ENCODE measurements at regions not wholly inside any gene's neighbourhood (a gene's known extent, or its start where the extent isn't known, plus 50 kb on each side); places are given as distances from the start of the nearest gene placed in this dataset.

DNA sequence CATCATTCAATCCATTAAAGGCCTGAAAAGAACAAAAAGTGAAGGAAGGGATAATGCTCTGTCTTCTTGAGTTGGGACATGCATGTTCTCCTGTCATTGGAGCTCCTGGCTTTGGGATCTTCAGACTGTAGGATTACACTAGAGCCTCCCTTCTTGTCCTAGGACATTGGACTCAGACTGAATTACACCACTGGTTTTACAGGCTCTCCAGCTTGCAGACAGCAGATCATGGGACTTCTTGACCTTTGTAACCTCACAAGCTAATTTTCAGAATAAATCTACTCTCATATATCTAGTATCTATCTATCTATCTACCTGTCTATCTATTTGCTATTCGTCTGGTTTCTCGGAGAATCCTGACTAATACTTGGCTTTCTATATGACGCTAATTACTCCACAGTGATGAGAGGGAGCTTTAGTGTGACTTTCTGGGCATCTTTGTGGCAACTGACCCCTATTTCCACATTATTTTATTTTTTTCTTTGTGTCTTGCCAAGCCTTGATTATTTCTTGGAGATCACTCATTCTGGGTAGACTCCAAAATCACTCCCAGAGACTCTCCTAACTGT is 151.9 kb upstream of the ZNF184 start:
- DNase-seq (ENCODE audit: low spot score): no peak
- TF ChIP-seq, protein P1, sequence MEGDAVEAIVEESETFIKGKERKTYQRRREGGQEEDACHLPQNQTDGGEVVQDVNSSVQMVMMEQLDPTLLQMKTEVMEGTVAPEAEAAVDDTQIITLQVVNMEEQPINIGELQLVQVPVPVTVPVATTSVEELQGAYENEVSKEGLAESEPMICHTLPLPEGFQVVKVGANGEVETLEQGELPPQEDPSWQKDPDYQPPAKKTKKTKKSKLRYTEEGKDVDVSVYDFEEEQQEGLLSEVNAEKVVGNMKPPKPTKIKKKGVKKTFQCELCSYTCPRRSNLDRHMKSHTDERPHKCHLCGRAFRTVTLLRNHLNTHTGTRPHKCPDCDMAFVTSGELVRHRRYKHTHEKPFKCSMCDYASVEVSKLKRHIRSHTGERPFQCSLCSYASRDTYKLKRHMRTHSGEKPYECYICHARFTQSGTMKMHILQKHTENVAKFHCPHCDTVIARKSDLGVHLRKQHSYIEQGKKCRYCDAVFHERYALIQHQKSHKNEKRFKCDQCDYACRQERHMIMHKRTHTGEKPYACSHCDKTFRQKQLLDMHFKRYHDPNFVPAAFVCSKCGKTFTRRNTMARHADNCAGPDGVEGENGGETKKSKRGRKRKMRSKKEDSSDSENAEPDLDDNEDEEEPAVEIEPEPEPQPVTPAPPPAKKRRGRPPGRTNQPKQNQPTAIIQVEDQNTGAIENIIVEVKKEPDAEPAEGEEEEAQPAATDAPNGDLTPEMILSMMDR (conservative IDR thresholded peaks at IDR 0.05; ENCODE audit: low read depth): no peak
- CTCF ChIA-PET: interaction anchor here (0.6 kb wide), 1 partner anchor 747 kb away, joined by 7 read pairs; no protein-coding TSS in a partner anchor
- H3K27ac ChIP-seq: no peak overlapping the region
- POLR2A ChIA-PET (ENCODE audit: low non-redundant PET): no interaction called here

DNA sequence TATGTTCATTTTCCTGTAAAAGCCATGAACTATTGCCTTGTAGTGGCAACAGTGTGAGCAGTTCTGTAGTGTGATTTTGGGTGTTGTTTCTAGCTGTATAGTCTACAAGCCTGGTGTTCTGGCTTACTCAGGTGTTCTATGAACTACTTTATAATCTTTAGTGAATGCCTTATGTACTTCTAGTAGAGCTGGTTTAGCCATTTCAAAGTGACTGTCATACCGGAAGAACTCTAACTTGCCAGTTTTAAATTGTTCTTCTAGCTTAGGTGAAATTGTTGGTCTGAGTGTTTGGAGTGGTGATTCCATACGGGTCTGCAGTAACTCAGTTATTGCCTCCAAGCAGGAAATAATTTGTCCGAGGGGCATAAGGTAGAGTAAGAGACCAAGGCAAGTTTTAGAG is 150.2 kb upstream of the ZNF184 start:
- TF ChIP-seq, protein P1 (conservative IDR thresholded peaks at IDR 0.05; ENCODE audit: low read depth): no peak
- CTCF ChIA-PET: no interaction called here
- POLR2A ChIA-PET (ENCODE audit: low non-redundant PET): no interaction called here
- H3K27ac ChIP-seq: no peak overlapping the region
- no peak for DNase-seq (ENCODE audit: low spot score)

DNA sequence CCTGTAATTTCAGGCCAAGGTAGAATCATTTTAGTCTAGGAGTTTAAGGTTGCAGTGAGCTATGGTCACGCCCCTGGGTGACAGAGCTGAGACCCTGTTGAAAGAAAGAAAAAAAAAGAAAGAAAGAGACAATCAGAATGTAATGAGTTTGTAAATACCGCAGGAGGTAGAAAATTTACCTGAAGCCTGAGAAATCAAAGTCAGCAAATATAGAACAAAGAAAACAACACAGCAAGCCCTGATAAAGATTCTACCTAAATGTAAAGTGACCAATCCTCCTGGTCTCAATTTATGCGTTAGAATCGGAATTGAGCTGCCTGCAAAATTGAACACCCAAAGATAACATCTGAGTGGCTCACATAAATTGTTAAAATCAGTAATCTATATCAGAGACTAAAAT is 146.5 kb upstream of the ZNF184 start:
- POLR2A ChIA-PET (ENCODE audit: low non-redundant PET): no interaction called here
- no peak for DNase-seq (ENCODE audit: low spot score)
- CTCF ChIA-PET: interaction anchor here (0.6 to 0.8 kb wide), 3 partner anchors 11 to 326 kb away, joined by 3 to 4 read pairs (median 3); no protein-coding TSS in a partner anchor
- H3K27ac ChIP-seq: no peak overlapping the region
- TF ChIP-seq, protein P1 (conservative IDR thresholded peaks at IDR 0.05; ENCODE audit: low read depth): no peak

DNA sequence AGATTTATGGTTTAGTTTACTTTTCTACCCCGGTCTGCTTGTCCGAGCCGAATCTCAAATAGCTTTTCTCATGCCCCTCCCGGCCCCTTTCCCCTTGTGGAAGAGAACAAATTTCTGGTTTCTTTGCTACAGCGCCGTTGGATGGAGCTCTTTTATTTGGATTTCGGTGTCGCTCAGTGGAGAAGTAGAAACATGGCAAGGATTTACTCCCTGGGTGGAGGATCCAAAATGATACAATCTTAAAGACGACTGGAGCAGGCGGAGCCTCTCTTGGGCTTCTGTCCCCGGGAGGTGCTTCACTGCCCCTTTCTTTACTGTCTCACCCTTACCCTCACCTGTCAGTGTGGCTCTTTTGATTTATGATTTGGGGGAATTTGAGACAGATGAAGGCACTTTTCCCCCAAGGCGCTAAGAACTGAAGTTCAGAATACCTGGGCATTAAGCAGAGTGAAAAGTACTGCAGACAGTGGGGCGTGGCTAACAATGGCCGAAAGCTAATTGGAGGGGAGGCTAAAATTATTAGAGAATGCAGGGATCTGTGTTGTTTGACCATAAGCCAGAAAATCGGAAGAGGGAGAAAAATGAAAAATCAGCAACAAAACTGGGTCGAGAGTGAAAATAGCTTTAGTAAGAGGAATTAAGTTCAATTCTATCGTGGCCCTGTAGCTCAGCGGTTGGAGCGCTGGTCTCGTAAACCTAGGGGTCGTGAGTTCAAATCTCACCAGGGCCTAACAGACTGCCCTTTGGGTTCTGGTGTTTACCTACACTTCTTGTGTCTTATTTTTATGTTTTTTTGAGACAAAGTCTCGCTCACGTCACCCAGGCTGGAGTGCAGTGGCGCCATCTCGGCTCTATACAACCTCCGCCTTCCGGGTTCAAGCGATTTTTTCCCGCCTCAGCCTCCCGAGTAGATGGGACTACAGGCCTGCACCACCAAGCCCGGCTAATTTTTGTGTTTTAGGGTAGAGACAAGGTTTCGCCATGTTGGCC is 145.1 kb upstream of the ZNF184 start:
- POLR2A ChIA-PET (ENCODE audit: low non-redundant PET): no interaction called here
- no peak overlapping the region for H3K27ac ChIP-seq
- CTCF ChIA-PET: interaction anchor here (0.5 to 1.3 kb wide), 7 partner anchors 9 to 367 kb away, joined by 3 to 4 read pairs (median 3); no protein-coding TSS in a partner anchor
- peak; percentile 69 for DNase-seq (ENCODE audit: low spot score)
- TF ChIP-seq, protein P1 (conservative IDR thresholded peaks at IDR 0.05; ENCODE audit: low read depth): no peak

DNA sequence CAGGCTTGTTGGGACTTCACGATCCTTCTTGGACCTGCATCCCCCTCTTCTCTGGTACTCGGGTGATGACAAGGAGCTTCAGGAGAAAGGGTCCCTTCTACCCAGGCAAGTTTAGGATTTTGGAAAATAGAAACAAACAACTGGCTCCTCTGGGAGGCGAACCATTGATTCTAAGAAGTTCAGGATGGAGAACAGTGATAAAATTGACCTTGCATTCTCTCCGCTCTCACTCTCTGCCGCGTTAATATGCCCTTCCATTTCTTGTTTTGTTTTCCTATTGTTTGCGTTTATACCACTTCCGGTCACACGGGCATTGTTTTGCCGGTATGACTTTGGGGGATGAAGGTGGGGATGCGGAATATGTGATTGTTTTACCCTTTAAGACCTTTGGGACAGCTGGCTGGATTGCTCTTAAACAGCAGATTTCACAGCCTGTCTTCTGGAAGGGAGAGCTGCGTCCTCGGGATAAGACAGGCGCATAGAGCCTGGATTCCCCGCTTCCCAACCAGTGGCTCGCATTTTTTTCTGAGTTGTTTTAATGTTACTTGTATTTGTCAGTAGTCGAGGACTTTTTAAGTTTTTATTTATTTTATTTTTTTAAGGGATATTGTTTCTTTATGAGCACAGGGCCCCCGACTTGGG is 144.3 kb upstream of the ZNF184 start:
- DNase-seq (ENCODE audit: low spot score): no peak
- TF ChIP-seq, protein P1 (conservative IDR thresholded peaks at IDR 0.05; ENCODE audit: low read depth): no peak
- H3K27ac ChIP-seq: no peak overlapping the region
- CTCF ChIA-PET: interaction anchor here (0.5 to 1.3 kb wide), 4 partner anchors 14 to 366 kb away, joined by 3 to 5 read pairs (median 4); no protein-coding TSS in a partner anchor
- POLR2A ChIA-PET (ENCODE audit: low non-redundant PET): interaction anchor here (0.5 kb wide), 1 partner anchor 12 kb away, joined by 6 read pairs; no protein-coding TSS in a partner anchor

Measured in RWPE1 (cell line).